Uterus (tissue), 3 donors: ENCODE measurements at regions not wholly inside any gene's neighbourhood (a gene's known extent, or its start where the extent isn't known, plus 50 kb on each side); places are given as distances from the start of the nearest gene placed in this dataset.

Experiments used
- DNase-seq, 2 donors: peaks; one replicate each; pipeline ENCODE4 v3.0.0-alpha.2; 2019 to 2020
- H3K27ac ChIP-seq, 2 donors: fragments of 200-600 bp; sonication (generic); 1 replicate in 1 of 2; 2 replicates in 1 of 2; pipeline ENCODE4 v1.5.1; 2016 to 2018
- H3K27me3 ChIP-seq, 2 donors: fragments of 200-600 bp; sonication (generic); one replicate each; pipeline ENCODE4 v1.5.1; 2018 to 2019; ENCODE audit warnings: control low read depth in 1 of 2
- H3K36me3 ChIP-seq, 2 donors: fragments of 200-600 bp; sonication (generic); one replicate each; pipeline ENCODE4 v1.5.1; 2019; ENCODE audit warnings: control low read depth in 1 of 2
- H3K4me1 ChIP-seq, 2 donors: fragments of 200-600 bp; sonication (generic); one replicate each; pipeline ENCODE4 v1.5.1; 2018 to 2019; ENCODE audit warnings: control low read depth in 1 of 2
- H3K4me3 ChIP-seq, 2 donors: fragments of 200-600 bp; sonication (generic); 1 replicate in 1 of 2; 2 replicates in 1 of 2; pipeline ENCODE4 v1.5.1; 2018 to 2019; ENCODE audit warnings: mild to moderate bottlenecking in 1 of 2
- H3K9me3 ChIP-seq, 2 donors: fragments of 200-600 bp; sonication (generic); one replicate each; pipeline ENCODE4 v1.5.1; 2019; ENCODE audit warnings: control low read depth in 1 of 2
- POLR2A ChIP-seq, 2 donors: fragments of 450-650 bp; IDR thresholded peaks; one replicate each; pipeline ENCODE4 v1.6.1; 2016; ENCODE audit warnings: antibody characterized with exemption in 2 of 2, mild to moderate bottlenecking in 1 of 2, moderate library complexity in 1 of 2
- intact Hi-C: fragments of 100-400 bp; cut with DNase I; formaldehyde crosslinking; loops from one replicate; pipeline ENCODE4 v1.15.1; 2023; ENCODE audit warnings: low total_unique reads
- TF ChIP-seq, protein P1 (sequence below), 4 experiments: fragments of 200-600 bp in 2 of 4; fragments of 450-650 bp in 2 of 4; sonication (generic) in 2 of 4; IDR thresholded peaks; one replicate each; pipeline ENCODE4 v1.5.1; 2016 to 2019; ENCODE audit warnings: antibody characterized with exemption in 4 of 4, mild to moderate bottlenecking in 2 of 4, moderate library complexity in 1 of 4
- donor health status: DM: yes; HTN: yes; CAD: no.

DNA sequence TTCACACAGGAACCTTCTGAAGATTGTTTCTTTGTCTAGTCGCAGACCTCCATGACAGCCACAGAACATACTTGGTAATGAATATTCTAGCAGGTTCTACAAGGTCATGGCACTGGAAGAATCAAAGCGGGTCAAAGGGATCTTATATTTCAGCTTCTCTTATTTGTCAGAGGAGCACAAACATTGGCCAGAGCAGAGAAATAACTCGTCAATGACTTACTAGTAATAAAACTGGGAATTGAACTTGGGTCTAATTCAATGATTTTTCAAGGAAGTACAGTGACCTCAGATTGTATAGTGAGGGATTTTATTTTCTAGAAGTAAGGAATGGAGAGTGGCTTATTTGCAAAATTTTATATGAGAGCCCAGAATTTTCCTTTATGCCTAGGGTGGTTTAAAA is 290.8 kb upstream of the PLXNA2 start:
- no peaks in the 10 kb centered on the region for H3K9me3 ChIP-seq
- no peaks in the 10 kb centered on the region for H3K27me3 ChIP-seq
- H3K36me3 ChIP-seq = no peaks in the 10 kb centered on the region
- intact Hi-C loops = no loop called here
- H3K4me3 ChIP-seq = no peak overlapping the region
- no peaks in the 10 kb centered on the region for H3K4me1 ChIP-seq
- DNase-seq = no peak
- no peak for TF ChIP-seq POLR2A (IDR thresholded peaks at IDR 0.05)
- TF ChIP-seq, protein P1, sequence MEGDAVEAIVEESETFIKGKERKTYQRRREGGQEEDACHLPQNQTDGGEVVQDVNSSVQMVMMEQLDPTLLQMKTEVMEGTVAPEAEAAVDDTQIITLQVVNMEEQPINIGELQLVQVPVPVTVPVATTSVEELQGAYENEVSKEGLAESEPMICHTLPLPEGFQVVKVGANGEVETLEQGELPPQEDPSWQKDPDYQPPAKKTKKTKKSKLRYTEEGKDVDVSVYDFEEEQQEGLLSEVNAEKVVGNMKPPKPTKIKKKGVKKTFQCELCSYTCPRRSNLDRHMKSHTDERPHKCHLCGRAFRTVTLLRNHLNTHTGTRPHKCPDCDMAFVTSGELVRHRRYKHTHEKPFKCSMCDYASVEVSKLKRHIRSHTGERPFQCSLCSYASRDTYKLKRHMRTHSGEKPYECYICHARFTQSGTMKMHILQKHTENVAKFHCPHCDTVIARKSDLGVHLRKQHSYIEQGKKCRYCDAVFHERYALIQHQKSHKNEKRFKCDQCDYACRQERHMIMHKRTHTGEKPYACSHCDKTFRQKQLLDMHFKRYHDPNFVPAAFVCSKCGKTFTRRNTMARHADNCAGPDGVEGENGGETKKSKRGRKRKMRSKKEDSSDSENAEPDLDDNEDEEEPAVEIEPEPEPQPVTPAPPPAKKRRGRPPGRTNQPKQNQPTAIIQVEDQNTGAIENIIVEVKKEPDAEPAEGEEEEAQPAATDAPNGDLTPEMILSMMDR (IDR thresholded peaks at IDR 0.05) = no peak
- H3K27ac ChIP-seq = no peak overlapping the region

DNA sequence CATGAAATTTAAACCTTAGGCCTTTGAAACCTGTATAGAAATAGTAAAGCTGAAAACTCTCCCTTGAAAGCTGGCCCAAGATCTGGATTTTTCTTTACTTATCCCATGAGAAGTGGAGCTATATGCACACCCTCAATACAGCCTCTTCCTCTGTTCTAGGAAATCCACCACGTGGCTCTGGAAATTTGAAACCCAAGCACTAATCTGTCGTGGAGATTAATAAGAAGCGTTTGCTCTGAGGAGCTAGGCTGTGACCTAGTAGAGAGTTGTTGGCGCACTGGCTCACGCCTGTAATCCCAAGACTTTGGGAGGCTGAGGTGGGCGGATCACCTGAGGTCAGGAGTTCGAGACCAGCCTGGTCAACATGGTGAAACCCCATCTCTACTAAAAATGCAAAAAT is 291.3 kb upstream of the PLXNA2 start:
- Histone ChIP-seq H3K27ac (no peak overlapping the region), H3K36me3 (no peaks in the 10 kb centered on the region), H3K4me1 (no peaks in the 10 kb centered on the region), H3K9me3 (no peaks in the 10 kb centered on the region), H3K4me3 (no peak overlapping the region), H3K27me3 (no peaks in the 10 kb centered on the region)
- intact Hi-C loops = no loop called here
- TF ChIP-seq POLR2A (IDR thresholded peaks at IDR 0.05) = no peak
- TF ChIP-seq, protein P1 (IDR thresholded peaks at IDR 0.05) = no peak
- no peak for DNase-seq

DNA sequence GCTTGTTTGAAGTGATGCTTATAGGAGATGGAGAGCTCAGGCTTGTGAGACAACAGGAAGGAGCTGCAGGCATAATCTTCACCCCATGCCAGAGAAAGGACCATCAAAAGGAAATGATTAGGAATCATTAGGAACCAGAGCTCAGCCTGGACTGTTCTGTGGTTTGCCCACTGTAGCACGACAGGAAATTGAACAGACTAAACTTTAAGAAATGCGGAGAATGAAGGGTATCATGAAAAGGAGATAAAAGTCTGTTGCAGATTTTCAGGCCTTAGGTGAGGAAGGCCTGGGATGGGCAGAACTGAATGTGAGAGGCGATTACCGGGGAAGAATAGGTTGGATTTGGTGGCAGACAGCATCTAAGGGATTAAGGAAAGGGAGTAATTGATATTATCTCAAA is 292.0 kb upstream of the PLXNA2 start:
- no peak overlapping the region for H3K27ac ChIP-seq
- H3K4me1 ChIP-seq = no peaks in the 10 kb centered on the region
- H3K9me3 ChIP-seq = no peaks in the 10 kb centered on the region
- H3K36me3 ChIP-seq = no peaks in the 10 kb centered on the region
- H3K27me3 ChIP-seq = no peaks in the 10 kb centered on the region
- TF ChIP-seq, protein P1 (IDR thresholded peaks at IDR 0.05) = no peak
- no peak for TF ChIP-seq POLR2A (IDR thresholded peaks at IDR 0.05)
- intact Hi-C loops = no loop called here
- H3K4me3 ChIP-seq = no peak overlapping the region
- DNase-seq = no peak

DNA sequence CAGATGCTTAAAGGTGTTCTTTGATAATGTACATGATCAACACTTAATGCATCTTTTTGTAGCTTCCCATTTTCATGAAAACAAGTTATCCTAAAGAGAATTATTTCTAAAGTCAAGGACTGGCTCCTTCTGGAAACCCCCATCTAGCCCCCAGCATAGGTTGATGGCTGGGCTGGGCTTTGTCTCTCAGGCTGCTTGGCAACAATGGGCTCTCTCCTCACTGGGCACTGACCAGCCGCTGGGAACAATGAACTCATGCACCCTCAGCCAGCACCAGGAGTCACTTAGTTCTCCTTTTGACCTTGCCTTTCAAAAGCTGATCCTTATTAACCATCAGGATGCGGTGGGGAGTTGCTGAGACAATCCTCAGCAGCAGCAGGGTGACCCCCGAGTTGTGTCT is 293.0 kb upstream of the PLXNA2 start:
- intact Hi-C loops = no loop called here

DNA sequence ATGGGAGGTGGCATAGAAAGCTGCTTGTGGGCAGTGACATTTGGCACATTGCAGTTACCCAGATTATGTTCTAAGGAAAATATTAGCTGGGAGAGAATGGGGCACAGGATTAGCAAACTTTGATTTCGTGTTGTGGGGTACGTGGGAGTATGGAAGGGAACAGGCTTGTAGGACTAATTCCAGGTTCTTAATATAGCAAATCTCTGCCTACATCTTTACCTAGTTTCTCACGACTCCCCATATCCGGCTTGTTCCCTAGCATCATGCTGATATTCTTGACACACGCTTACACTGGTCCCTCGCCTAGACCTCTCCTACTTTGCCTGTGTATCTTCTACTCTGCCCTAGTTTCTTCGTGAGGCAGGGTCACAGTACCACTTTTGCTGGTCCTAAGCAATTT is 293.9 kb upstream of the PLXNA2 start:
- no peak for DNase-seq
- intact Hi-C loops = no loop called here

More for the DNA sequence above, 293.0 kb upstream of the PLXNA2 start:
- Histone ChIP-seq H3K27ac (no peak overlapping the region), H3K27me3 (no peaks in the 10 kb centered on the region), H3K4me1 (no peaks in the 10 kb centered on the region), H3K36me3 (no peaks in the 10 kb centered on the region), H3K4me3 (no peak overlapping the region), H3K9me3 (no peaks in the 10 kb centered on the region)
- no peak for DNase-seq
- TF ChIP-seq, protein P1 (IDR thresholded peaks at IDR 0.05) = no peak
- no peak for TF ChIP-seq POLR2A (IDR thresholded peaks at IDR 0.05)

More for the DNA sequence above, 293.9 kb upstream of the PLXNA2 start:
- H3K4me3 ChIP-seq = no peak overlapping the region
- H3K4me1 ChIP-seq = no peaks in the 10 kb centered on the region
- no peak for TF ChIP-seq POLR2A (IDR thresholded peaks at IDR 0.05)
- TF ChIP-seq, protein P1 (IDR thresholded peaks at IDR 0.05) = no peak
- no peaks in the 10 kb centered on the region for H3K9me3 ChIP-seq
- H3K27ac ChIP-seq = no peak overlapping the region
- no peaks in the 10 kb centered on the region for H3K36me3 ChIP-seq
- H3K27me3 ChIP-seq = no peaks in the 10 kb centered on the region
